Epithelial cell of esophagus (primary cell): ENCODE measurements at regions not wholly inside any gene's neighbourhood (a gene's known extent, or its start where the extent isn't known, plus 50 kb on each side); places are given as distances from the start of the nearest gene placed in this dataset.
"Not testable (repeated sequence)": the region's sequence is repeated elsewhere in the genome, so short reads cannot be mapped to it uniquely, and the experiment has no call there.

Source experiments
- DNase-seq: peaks from one replicate; pipeline ENCODE4 v3.0.0; 2010; ENCODE audit warnings: low read depth
- H3K4me3 ChIP-seq: 2 replicates; pipeline ENCODE4 v1.5.1; 2011; ENCODE audit warnings: mild to moderate bottlenecking, low read length, control low read depth
- TF ChIP-seq, protein P1 (sequence below): IDR thresholded peaks from 2 replicates; pipeline ENCODE4 v1.5.1; 2011; ENCODE audit warnings: low read depth, mild to moderate bottlenecking, low read length, control low read depth, inconsistent platforms; ENCODE audit not compliant: insufficient read depth; ENCODE audit errors: missing control alignments

DNA sequence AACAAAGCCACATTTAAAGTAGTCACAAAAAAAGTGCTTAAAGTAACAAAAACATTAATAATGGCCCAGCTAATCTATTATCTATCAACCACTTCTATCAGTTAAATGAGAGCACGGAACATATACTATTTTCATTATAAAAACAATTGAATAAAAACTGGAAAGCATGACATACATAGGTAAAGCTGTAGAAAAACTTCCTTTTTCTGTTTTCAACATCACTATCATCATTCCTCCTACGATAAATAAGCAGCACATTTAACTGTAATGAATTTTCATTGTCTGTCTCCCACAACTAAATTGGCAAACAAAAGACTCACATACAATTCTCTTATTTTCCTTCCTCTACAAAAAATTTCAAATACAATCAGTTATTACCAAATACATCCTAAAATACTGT is 96.4 kb upstream of the DPH5 start:
- DNase-seq: no peak
- H3K4me3 ChIP-seq: no peak overlapping the region
- TF ChIP-seq, protein P1, sequence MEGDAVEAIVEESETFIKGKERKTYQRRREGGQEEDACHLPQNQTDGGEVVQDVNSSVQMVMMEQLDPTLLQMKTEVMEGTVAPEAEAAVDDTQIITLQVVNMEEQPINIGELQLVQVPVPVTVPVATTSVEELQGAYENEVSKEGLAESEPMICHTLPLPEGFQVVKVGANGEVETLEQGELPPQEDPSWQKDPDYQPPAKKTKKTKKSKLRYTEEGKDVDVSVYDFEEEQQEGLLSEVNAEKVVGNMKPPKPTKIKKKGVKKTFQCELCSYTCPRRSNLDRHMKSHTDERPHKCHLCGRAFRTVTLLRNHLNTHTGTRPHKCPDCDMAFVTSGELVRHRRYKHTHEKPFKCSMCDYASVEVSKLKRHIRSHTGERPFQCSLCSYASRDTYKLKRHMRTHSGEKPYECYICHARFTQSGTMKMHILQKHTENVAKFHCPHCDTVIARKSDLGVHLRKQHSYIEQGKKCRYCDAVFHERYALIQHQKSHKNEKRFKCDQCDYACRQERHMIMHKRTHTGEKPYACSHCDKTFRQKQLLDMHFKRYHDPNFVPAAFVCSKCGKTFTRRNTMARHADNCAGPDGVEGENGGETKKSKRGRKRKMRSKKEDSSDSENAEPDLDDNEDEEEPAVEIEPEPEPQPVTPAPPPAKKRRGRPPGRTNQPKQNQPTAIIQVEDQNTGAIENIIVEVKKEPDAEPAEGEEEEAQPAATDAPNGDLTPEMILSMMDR: no peak

DNA sequence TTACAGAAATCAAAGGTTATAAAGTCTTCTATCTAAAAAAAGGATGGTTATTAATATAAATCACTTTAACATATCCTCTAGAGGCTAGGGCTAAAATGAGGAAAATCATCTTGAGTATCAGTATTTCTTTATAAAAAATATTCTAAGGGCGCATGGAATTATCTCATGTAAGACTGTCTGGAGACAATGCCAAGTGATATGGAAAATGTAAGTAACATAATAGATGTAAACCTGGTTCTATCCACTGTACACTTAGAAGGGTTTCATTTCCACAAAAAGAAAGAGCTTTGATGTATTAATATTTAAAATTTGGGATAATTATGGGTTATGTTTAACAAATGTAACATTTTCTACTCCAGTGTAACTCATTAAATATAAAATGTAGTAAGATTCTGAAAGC is 95.9 kb upstream of the DPH5 start:
- H3K4me3 ChIP-seq: no peak overlapping the region
- no peak for DNase-seq
- TF ChIP-seq, protein P1: no peak

DNA sequence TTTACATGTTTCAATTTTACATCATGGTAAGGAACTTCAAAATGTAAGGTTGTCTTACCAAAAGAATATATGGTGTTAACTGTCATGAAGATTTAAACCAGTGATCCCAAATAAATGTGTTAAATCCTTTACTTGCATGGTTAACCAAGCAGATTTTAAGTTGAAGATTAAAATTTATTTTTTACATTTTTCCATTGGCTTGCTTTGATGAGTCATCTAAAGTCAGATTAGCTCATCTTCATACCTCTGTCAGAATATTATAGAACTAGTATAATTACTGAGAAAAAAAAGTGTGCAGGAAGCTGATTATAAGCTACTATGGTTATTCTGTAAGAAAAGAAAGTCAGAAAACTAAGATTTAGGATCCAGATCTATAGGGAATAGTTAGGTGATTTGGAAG is 95.3 kb upstream of the DPH5 start:
- no peak for DNase-seq
- TF ChIP-seq, protein P1: no peak
- no peak overlapping the region for H3K4me3 ChIP-seq

DNA sequence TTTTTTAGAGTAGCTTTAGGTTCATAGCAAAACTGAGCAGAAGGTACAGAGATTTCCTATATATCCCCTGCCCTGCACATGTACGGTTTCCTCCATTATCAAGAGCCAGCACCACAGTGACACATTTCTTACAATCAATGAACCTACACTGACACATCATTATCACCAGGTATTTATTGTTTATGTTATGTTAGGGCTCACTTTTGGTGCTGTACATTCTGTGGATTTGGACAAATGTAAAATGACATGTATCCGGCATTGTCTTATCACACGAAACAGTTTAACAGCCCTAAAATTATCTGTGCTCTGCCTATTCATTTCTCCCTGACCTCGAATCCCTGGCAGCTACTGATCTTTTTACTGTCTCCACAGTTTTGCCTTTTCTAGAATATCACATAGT is 93.7 kb upstream of the DPH5 start:
- TF ChIP-seq, protein P1: no peak
- no peak overlapping the region for H3K4me3 ChIP-seq
- DNase-seq: no peak

DNA sequence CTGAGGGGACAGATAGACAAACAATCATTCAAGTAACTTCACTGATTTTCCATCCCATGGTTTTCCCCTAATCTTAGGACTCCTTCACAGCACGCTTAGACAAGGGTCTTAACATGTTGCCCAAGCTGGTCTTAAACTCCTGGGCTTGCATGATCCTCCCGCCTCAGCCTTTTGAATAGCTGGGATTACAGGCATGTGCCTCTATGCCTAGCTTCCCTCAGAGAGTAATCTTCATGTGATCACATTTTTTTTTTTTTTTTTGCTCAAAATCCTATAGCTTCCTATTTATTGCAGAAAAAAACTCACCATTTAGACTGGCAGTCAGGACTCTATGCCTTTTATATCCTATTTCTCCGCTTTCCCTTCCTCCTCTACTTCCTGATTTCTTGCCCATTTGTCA is 90.4 kb upstream of the DPH5 start:
- DNase-seq: no peak
- TF ChIP-seq, protein P1: no peak

DNA sequence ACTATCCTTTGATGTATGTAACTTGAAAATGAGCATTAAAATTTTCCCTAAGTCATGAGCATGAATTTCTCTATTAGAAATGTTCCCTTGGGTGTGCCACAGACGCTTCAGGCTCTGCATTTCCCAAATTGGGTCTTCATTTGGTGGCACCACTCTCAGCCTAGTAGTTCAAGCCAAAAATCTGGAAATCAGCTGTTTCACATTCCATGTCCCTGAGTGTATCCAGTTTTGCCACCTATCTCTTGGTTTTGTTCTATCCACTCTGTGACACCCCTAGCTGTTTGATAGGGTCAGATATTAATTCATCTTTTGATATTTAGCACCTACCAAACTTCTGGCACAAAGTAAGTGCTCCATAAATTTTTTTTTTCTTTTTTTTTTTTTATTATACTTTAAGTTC is 89.5 kb upstream of the DPH5 start:
- DNase-seq: no peak
- TF ChIP-seq, protein P1: no peak

More for the DNA sequence above, 90.4 kb upstream of the DPH5 start:
- H3K4me3 ChIP-seq: no peak overlapping the region

DNA sequence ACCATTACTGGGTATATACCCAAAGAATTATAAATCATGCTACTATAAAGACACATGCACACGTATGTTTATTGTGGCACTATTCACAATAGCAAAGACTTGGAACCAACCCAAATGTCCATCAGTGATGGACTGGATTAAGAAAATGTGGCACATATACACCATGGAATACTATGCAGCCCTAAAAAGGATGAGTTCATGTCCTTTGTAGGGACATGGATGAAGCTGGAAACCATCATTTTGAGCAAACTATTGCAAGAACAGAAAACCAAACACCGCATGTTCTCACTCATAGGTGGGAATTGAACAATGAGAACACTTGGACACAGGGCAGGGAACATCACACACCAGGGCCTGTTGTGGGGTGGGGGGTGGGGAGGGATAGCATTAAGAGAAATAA is 88.5 kb upstream of the DPH5 start:
- H3K4me3 ChIP-seq: not testable (repeated sequence)

More for the DNA sequence above, 89.5 kb upstream of the DPH5 start:
- H3K4me3 ChIP-seq: no peak overlapping the region

More for the DNA sequence above, 88.5 kb upstream of the DPH5 start:
- DNase-seq: not testable (repeated sequence)
